ENCODE measurements at regions not wholly inside any gene's neighbourhood (a gene's known extent, or its start where the extent isn't known, plus 50 kb on each side); places are given as distances from the start of the nearest gene placed in this dataset.

GRCh38 chr7:118755067-118755625, 530.6 kb downstream of the ANKRD7 start:
- no peak for TF ChIP-seq CTCF (IDR thresholded peaks at IDR 0.05; ENCODE audit: control insufficient read depth, extremely low read depth, insufficient read depth)
- H3K4me3 ChIP-seq (ENCODE audit: low read depth, low read length) = no peak overlapping the region
- no peak for DNase-seq (ENCODE audit: low read depth)

- H3K4me3 ChIP-seq (ENCODE audit: low read depth, low read length) = no peak overlapping the region
- DNase-seq (ENCODE audit: low read depth) = no peak
- TF ChIP-seq CTCF (IDR thresholded peaks at IDR 0.05; ENCODE audit: control insufficient read depth, extremely low read depth, insufficient read depth) = no peak
Measured at GRCh38 chr7:118757066-118757465, 532.6 kb downstream of the ANKRD7 start.

GRCh38 chr7:118758582-118758981, 534.1 kb downstream of the ANKRD7 start:
- no peak overlapping the region for H3K4me3 ChIP-seq (ENCODE audit: low read depth, low read length)
- TF ChIP-seq CTCF (IDR thresholded peaks at IDR 0.05; ENCODE audit: control insufficient read depth, extremely low read depth, insufficient read depth) = no peak
- DNase-seq (ENCODE audit: low read depth) = no peak

GRCh38 chr7:118759921-118760320, 535.4 kb downstream of the ANKRD7 start:
- DNase-seq (ENCODE audit: low read depth) = no peak
- no peak for TF ChIP-seq CTCF (IDR thresholded peaks at IDR 0.05; ENCODE audit: control insufficient read depth, extremely low read depth, insufficient read depth)
- H3K4me3 ChIP-seq (ENCODE audit: low read depth, low read length) = no peak overlapping the region

GRCh38 chr7:118762451-118762850, 537.9 kb downstream of the ANKRD7 start:
- no peak for DNase-seq (ENCODE audit: low read depth)
- TF ChIP-seq CTCF (IDR thresholded peaks at IDR 0.05; ENCODE audit: control insufficient read depth, extremely low read depth, insufficient read depth) = no peak
- no peak overlapping the region for H3K4me3 ChIP-seq (ENCODE audit: low read depth, low read length)

- no peak for DNase-seq (ENCODE audit: low read depth)
- TF ChIP-seq CTCF (IDR thresholded peaks at IDR 0.05; ENCODE audit: control insufficient read depth, extremely low read depth, insufficient read depth) = no peak
- no peak overlapping the region for H3K4me3 ChIP-seq (ENCODE audit: low read depth, low read length)
Measured at GRCh38 chr7:118764221-118764620, 539.7 kb downstream of the ANKRD7 start.

- H3K4me3 ChIP-seq (ENCODE audit: low read depth, low read length) = no peak overlapping the region
- TF ChIP-seq CTCF (IDR thresholded peaks at IDR 0.05; ENCODE audit: control insufficient read depth, extremely low read depth, insufficient read depth) = no peak
- no peak for DNase-seq (ENCODE audit: low read depth)
Measured at GRCh38 chr7:118771672-118772071, 547.2 kb downstream of the ANKRD7 start.

Measured in LNCaP clone FGC (cell line).